IMR-90 (cell line): ENCODE measurements at regions not wholly inside any gene's neighbourhood (a gene's known extent, or its start where the extent isn't known, plus 50 kb on each side); places are given as distances from the start of the nearest gene placed in this dataset.

ENCODE experiments used
- ATAC-seq: fragments of 200-7000 bp; cut with Tn5 transposase; 2 replicates; pipeline ENCODE4 v1.9.1; 2020; ENCODE audit warnings: low read depth, mild to moderate bottlenecking, moderate library complexity
- BruUV-seq: library from RNA; stranded (reverse); fragments of 400-500 nt; replicated peaks from 2 replicates; lab custom pipeline; 2021; lab: Mats Ljungman, UMichigan
- CTCF ChIA-PET: fragments of 300-600 bp; formaldehyde crosslinking; extraction: SDS; loops from one replicate; lab custom pipeline; 2021; ENCODE audit warnings: antibody characterized with exemption; lab: Yijun Ruan, JAX
- POLR2A ChIA-PET: fragments of 300-600 bp; sonication (Branson Sonifier 250); formaldehyde crosslinking; loops from one replicate; lab custom pipeline; 2022; ENCODE audit warnings: antibody characterized with exemption; ENCODE audit not compliant: unreplicated experiment; lab: Charles Lee
- DNase-seq: peaks from one replicate; pipeline ENCODE4 v3.0.0; 2013
- H2AFZ ChIP-seq: replicated peaks from 2 replicates; pipeline ENCODE3; 2013; ENCODE audit warnings: low read length, mild to moderate bottlenecking; ENCODE audit not compliant: poor library complexity
- H2AK5ac ChIP-seq: 2 replicates; pipeline ENCODE4 v1.6.1; 2013; ENCODE audit warnings: low read depth, low read length, inconsistent platforms
- H2AK9ac ChIP-seq: replicated peaks from 2 replicates; pipeline ENCODE3; 2013; ENCODE audit warnings: mild to moderate bottlenecking, low read depth, low read length, moderate library complexity; ENCODE audit not compliant: poor library complexity
- H2BK120ac ChIP-seq: 2 replicates; pipeline ENCODE4 v1.6.1; 2013; ENCODE audit warnings: low read depth, low read length, inconsistent platforms
- H2BK15ac ChIP-seq: 3 replicates; pipeline ENCODE4 v1.6.1; 2013; ENCODE audit warnings: low read depth, low read length, inconsistent platforms
- H2BK20ac ChIP-seq: 2 replicates; pipeline ENCODE4 v1.6.1; 2013; ENCODE audit warnings: low read depth, mild to moderate bottlenecking, inconsistent platforms, low read length, moderate library complexity
- H2BK5ac ChIP-seq: 2 replicates; pipeline ENCODE4 v1.6.1; 2013; ENCODE audit warnings: mild to moderate bottlenecking, low read depth, low read length, inconsistent platforms; ENCODE audit not compliant: poor library complexity, severe bottlenecking
- H3K14ac ChIP-seq: replicated peaks from 2 replicates; pipeline ENCODE4 v1.6.1; 2013; ENCODE audit warnings: low read depth, low read length, inconsistent platforms
- H3K18ac ChIP-seq: 2 replicates; pipeline ENCODE4 v1.6.1; 2013; ENCODE audit warnings: low read depth, low read length, control low read depth
- H3K23ac ChIP-seq: 2 replicates; pipeline ENCODE4 v1.6.1; 2013; ENCODE audit warnings: low read depth, low read length, inconsistent platforms
- H3K27ac ChIP-seq: 2 replicates; pipeline ENCODE4 v1.5.1; 2013; ENCODE audit warnings: mild to moderate bottlenecking, control low read depth, low read length; ENCODE audit not compliant: insufficient read depth
- H3K27me3 ChIP-seq: 2 replicates; pipeline ENCODE4 v1.6.1; 2013; ENCODE audit warnings: low read length; ENCODE audit not compliant: control insufficient read depth, insufficient read depth
- H3K36me3 ChIP-seq: 2 replicates; pipeline ENCODE4 v1.6.1; 2013; ENCODE audit warnings: low read length, mixed read lengths; ENCODE audit not compliant: control insufficient read depth, insufficient read depth
- H3K4ac ChIP-seq: 2 replicates; pipeline ENCODE4 v1.6.1; 2013; ENCODE audit warnings: low read depth, low read length, inconsistent platforms
- H3K4me1 ChIP-seq: 2 replicates; pipeline ENCODE4 v1.6.1; 2013; ENCODE audit warnings: low read length, mixed read lengths; ENCODE audit not compliant: control insufficient read depth, insufficient read depth
- H3K4me2 ChIP-seq: 2 replicates; pipeline ENCODE4 v1.6.1; 2013; ENCODE audit warnings: low read depth, mild to moderate bottlenecking, control low read depth, low read length, moderate library complexity
- H3K4me3 ChIP-seq: 2 replicates; pipeline ENCODE4 v1.5.1; 2013; ENCODE audit warnings: low read depth, mild to moderate bottlenecking, control low read depth, low read length, moderate library complexity; ENCODE audit not compliant: insufficient read depth
- H3K56ac ChIP-seq: 2 replicates; pipeline ENCODE4 v1.6.1; 2013; ENCODE audit warnings: low read length, inconsistent platforms; ENCODE audit not compliant: insufficient read depth; ENCODE audit errors: extremely low read depth
- H3K79me1 ChIP-seq, 2 experiments: 2 replicates each; pipeline ENCODE4 v1.6.1; 2013; ENCODE audit warnings: low read length in 2 of 2, inconsistent platforms in 1 of 2, low read depth in 1 of 2
- H3K9ac ChIP-seq: 2 replicates; pipeline ENCODE4 v1.6.1; 2013; ENCODE audit warnings: low read depth, low read length, control low read depth
- H3K9me1 ChIP-seq: 2 replicates; pipeline ENCODE4 v1.6.1; 2013; ENCODE audit warnings: low read length, inconsistent platforms; ENCODE audit not compliant: insufficient read depth
- H3K9me3 ChIP-seq: 2 replicates; pipeline ENCODE4 v1.6.1; 2013; ENCODE audit warnings: low read length; ENCODE audit not compliant: control insufficient read depth, insufficient read depth
- H4K20me1 ChIP-seq: 2 replicates; pipeline ENCODE4 v1.6.1; 2013; ENCODE audit warnings: low read length, inconsistent platforms; ENCODE audit not compliant: insufficient read depth
- H4K5ac ChIP-seq: 2 replicates; pipeline ENCODE4 v1.6.1; 2013; ENCODE audit warnings: mild to moderate bottlenecking, low read depth, low read length, control low read depth
- H4K8ac ChIP-seq, 2 experiments: 2 replicates each; pipeline ENCODE4 v1.6.1; 2013; ENCODE audit warnings: low read depth in 2 of 2, low read length in 2 of 2, control low read depth in 1 of 2, inconsistent platforms in 1 of 2
- H4K91ac ChIP-seq: 2 replicates; pipeline ENCODE4 v1.6.1; 2013; ENCODE audit warnings: low read depth, low read length, inconsistent platforms; ENCODE audit not compliant: insufficient read depth
- BHLHE40 ChIP-seq: fragments of 150-350 bp; IDR thresholded peaks from 2 replicates; pipeline ENCODE4 v1.6.1; 2016; ENCODE audit warnings: mild to moderate bottlenecking, low read depth, low read length
- CEBPB ChIP-seq: IDR thresholded peaks from 2 replicates; pipeline ENCODE4 v1.6.1; 2012; ENCODE audit warnings: low read depth, low read length, improper control_type of control experiment
- CHD1 ChIP-seq: IDR thresholded peaks from 2 replicates; pipeline ENCODE4 v1.6.1; 2012; ENCODE audit warnings: low read depth, low read length, improper control_type of control experiment
- ELK1 ChIP-seq: fragments of 150-350 bp; IDR thresholded peaks from 2 replicates; pipeline ENCODE4 v1.6.1; 2016; ENCODE audit warnings: low read depth, mild to moderate bottlenecking, low read length, moderate library complexity, borderline replicate concordance
- FOS ChIP-seq: fragments of 150-350 bp; IDR thresholded peaks from 2 replicates; pipeline ENCODE4 v1.6.1; 2016; ENCODE audit warnings: low read depth, low read length
- MAFK ChIP-seq: IDR thresholded peaks from 2 replicates; pipeline ENCODE4 v1.6.1; 2012; ENCODE audit warnings: low read depth, low read length, improper control_type of control experiment
- MAZ ChIP-seq: IDR thresholded peaks from 2 replicates; pipeline ENCODE4 v1.6.1; 2012; ENCODE audit warnings: low read depth, mild to moderate bottlenecking, low read length, improper control_type of control experiment, moderate library complexity, borderline replicate concordance
- MXI1 ChIP-seq: IDR thresholded peaks from 2 replicates; pipeline ENCODE4 v1.6.1; 2012; ENCODE audit warnings: low read depth, mild to moderate bottlenecking, low read length, moderate library complexity, borderline replicate concordance
- NFE2L2 ChIP-seq: fragments of 150-350 bp; IDR thresholded peaks from 2 replicates; pipeline ENCODE4 v1.6.1; 2016; ENCODE audit warnings: low read depth, mild to moderate bottlenecking, low read length
- POLR2A ChIP-seq: IDR thresholded peaks from 2 replicates; pipeline ENCODE4 v1.6.1; 2012; ENCODE audit warnings: mild to moderate bottlenecking, low read depth, low read length
- RAD21 ChIP-seq: IDR thresholded peaks from 2 replicates; pipeline ENCODE4 v1.6.1; 2012; ENCODE audit warnings: low read length, improper control_type of control experiment
- RCOR1 ChIP-seq: IDR thresholded peaks from 2 replicates; pipeline ENCODE4 v1.6.1; 2012; ENCODE audit warnings: mild to moderate bottlenecking, low read length, improper control_type of control experiment; ENCODE audit not compliant: insufficient replicate concordance
- RFX5 ChIP-seq: IDR thresholded peaks from 2 replicates; pipeline ENCODE4 v1.8.0; 2012; ENCODE audit warnings: low read depth, mild to moderate bottlenecking, low read length, moderate library complexity
- SMC3 ChIP-seq: fragments of 150-350 bp; IDR thresholded peaks from 2 replicates; pipeline ENCODE4 v1.6.1; 2016; ENCODE audit warnings: low read depth, mild to moderate bottlenecking, antibody characterized with exemption, low read length, moderate library complexity
- WGBS, 2 experiments: methylation state at CpG; one replicate each; pipeline versions ENCODE4 v1.1.5 to v1.1.7; 2013; ENCODE audit warnings: missing lambda C conversion rate in 2 of 2; ENCODE audit not compliant: insufficient read length in 1 of 2; ENCODE audit errors: extremely low coverage in 2 of 2; 5-methylcytosine and 5-hydroxymethylcytosine counted together
- dilution Hi-C: fragments of 300-500 bp; cut with HindIII; formaldehyde crosslinking; loops from one replicate; pipeline ENCODE4 v1.14.3; 2018; ENCODE audit warnings: low sequenced_read_pairs; ENCODE audit not compliant: unreplicated experiment
- in situ Hi-C: fragments of 300-500 bp; cut with MboI; formaldehyde crosslinking; loops from 3 replicates; pipeline ENCODE4 v1.14.3; 2019; ENCODE audit warnings: low sequenced_read_pairs, inconsistent platforms, mixed read lengths
- intact Hi-C: fragments of 100-400 bp; cut with micrococcal nuclease; formaldehyde crosslinking; loops from 2 replicates; pipeline ENCODE4 v1.10.0; 2022

GRCh38 chr2:11903085-11903606 is 156.7 kb downstream of the LPIN1 start:
- no peak overlapping the region for H3K14ac ChIP-seq

More at GRCh38 chr2:11903085-11903606, 156.7 kb downstream of the LPIN1 start:
- dilution Hi-C loops (no loop called here), in situ Hi-C loops (no loop called here), intact Hi-C loops (no loop called here)
- no peaks in the 10 kb centered on the region for H3K9me1 ChIP-seq
- no peak for ATAC-seq
- H2AFZ ChIP-seq = no peak overlapping the region
- ChIA-PET POLR2A (no interaction called here), CTCF (no interaction called here)
- no peaks in the 10 kb centered on the region for H3K79me1 ChIP-seq
- H2BK20ac ChIP-seq = no peak overlapping the region
- 100% methylated on average over 1 of the region's 4 CpGs; no CpG with 5 or more reads in 1 of the 2 experiments for WGBS, 2 experiments
- H3K4me1 ChIP-seq = no peaks in the 10 kb centered on the region
- no peaks in the 10 kb centered on the region for H4K20me1 ChIP-seq
- no peaks in the 10 kb centered on the region for H3K36me3 ChIP-seq
- TF ChIP-seq MAFK (no peak), MAZ (no peak), RCOR1 (no peak), SMC3 (no peak), RAD21 (no peak), RFX5 (no peak), CEBPB (no peak), POLR2A (no peak), CHD1 (no peak), NFE2L2 (no peak), BHLHE40 (no peak), ELK1 (no peak), FOS (no peak), MXI1 (no peak)
- peaks cover 3% of the 10 kb centered on the region; the same call in 1 of the 2 replicates for H3K9me3 ChIP-seq
- H3K4ac ChIP-seq = no peak overlapping the region
- no peak overlapping the region for H2BK120ac ChIP-seq
- no peak overlapping the region for H4K91ac ChIP-seq
- no TSS peak for BruUV-seq
- H3K4me2 ChIP-seq = no peak overlapping the region
- no peak overlapping the region for H4K5ac ChIP-seq
- no peak overlapping the region for H2AK5ac ChIP-seq
- no peak overlapping the region for H4K8ac ChIP-seq
- no peak overlapping the region for H3K9ac ChIP-seq
- H2BK15ac ChIP-seq = no peak overlapping the region
- no peak for DNase-seq
- H3K23ac ChIP-seq = no peak overlapping the region
- no peak overlapping the region for H3K27ac ChIP-seq
- H2BK5ac ChIP-seq = no peak overlapping the region
- peaks cover 1% of the 10 kb centered on the region for H3K27me3 ChIP-seq
- no peak overlapping the region for H3K4me3 ChIP-seq
- H2AK9ac ChIP-seq = no peak overlapping the region
- H3K18ac ChIP-seq = no peak overlapping the region
- no peak overlapping the region for H3K56ac ChIP-seq
